Small intestine (tissue), 7 donors: ENCODE measurements at regions not wholly inside any gene's neighbourhood (a gene's known extent, or its start where the extent isn't known, plus 50 kb on each side); places are given as distances from the start of the nearest gene placed in this dataset.

Experiments
- DNase-seq, 2 donors: peaks; one replicate each; pipeline versions ENCODE4 v3.0.0 to v3.0.0-alpha.2; 2013
- FAIRE-seq: peaks from 2 replicates; lab custom pipeline; 2012; peaks lifted over from hg19 to GRCh38; lab: Jason Lieb, UNC
- H3K27ac ChIP-seq, 3 donors: one replicate each; pipeline ENCODE4 v1.5.1; 2013; ENCODE audit warnings: low read length in 2 of 3, mild to moderate bottlenecking in 2 of 3, control low read depth in 1 of 3, inconsistent platforms in 1 of 3, low read depth in 1 of 3, moderate library complexity in 1 of 3
- H3K27me3 ChIP-seq, 3 donors: one replicate each; pipeline ENCODE4 v1.6.1; 2013; ENCODE audit warnings: low read length in 3 of 3, inconsistent platforms in 1 of 3; ENCODE audit not compliant: control insufficient read depth in 3 of 3, insufficient read depth in 3 of 3
- H3K36me3 ChIP-seq, 3 donors: one replicate each; pipeline ENCODE4 v1.6.1; 2013; ENCODE audit warnings: low read length in 3 of 3, inconsistent platforms in 1 of 3, low read depth in 1 of 3, mild to moderate bottlenecking in 1 of 3, moderate library complexity in 1 of 3; ENCODE audit not compliant: control insufficient read depth in 3 of 3, insufficient read depth in 2 of 3
- H3K4me1 ChIP-seq, 3 donors: one replicate each; pipeline ENCODE4 v1.6.1; 2013; ENCODE audit warnings: low read length in 2 of 3, inconsistent platforms in 1 of 3, low read depth in 1 of 3, mild to moderate bottlenecking in 1 of 3, moderate library complexity in 1 of 3; ENCODE audit not compliant: control insufficient read depth in 3 of 3, insufficient read depth in 2 of 3
- H3K4me3 ChIP-seq, 3 donors: one replicate each; pipeline ENCODE4 v1.5.1; 2013; ENCODE audit warnings: low read length in 3 of 3, control low read depth in 1 of 3, inconsistent platforms in 1 of 3, low read depth in 1 of 3, mild to moderate bottlenecking in 1 of 3, moderate library complexity in 1 of 3
- H3K9me3 ChIP-seq, 2 donors: one replicate each; pipeline ENCODE4 v1.6.1; 2013; ENCODE audit warnings: low read depth in 1 of 2, low read length in 1 of 2; ENCODE audit not compliant: control insufficient read depth in 2 of 2, insufficient read depth in 1 of 2
- WGBS, 3 donors: extraction: QIAGEN DNeasy Blood & Tissue Kit; methylation state at CpG; one replicate each; pipeline ENCODE4 v1.1.7; 2013; 5-methylcytosine and 5-hydroxymethylcytosine counted together
- donor health status: healthy with polysubstance abuse.
- donor health status: control.
- donor health status: control.
- donor health status: Bipolar disorder and iron deficiency.
- donor health status: healthy.

DNA sequence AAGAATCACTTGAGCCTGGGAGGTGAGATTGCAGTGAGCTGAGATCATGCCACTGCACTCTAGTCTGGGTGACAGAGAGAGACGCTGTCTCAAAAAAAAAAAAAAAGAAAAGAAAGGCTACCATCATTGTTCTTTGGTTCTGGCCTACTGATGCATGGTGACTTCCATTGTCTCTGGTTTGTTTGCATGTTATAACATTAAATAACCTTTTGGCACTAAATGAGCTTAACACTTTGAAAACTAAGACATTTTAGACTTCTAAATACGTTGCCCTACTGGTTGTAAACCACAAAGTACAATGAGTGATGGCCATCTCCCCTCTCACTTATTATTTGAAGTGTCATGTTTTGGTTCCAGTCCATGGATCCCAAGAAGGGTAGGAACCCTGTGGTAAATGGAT, 152.9 kb upstream of the CPM start:
- 82 to 90% (median 85%) methylated on average over 2 of the region's 2 CpGs for WGBS, 3 donors
- DNase-seq (no peak), FAIRE-seq (no peak)
- Histone ChIP-seq H3K9me3 (no peaks in the 10 kb centered on the region), H3K4me3 (no peak overlapping the region), H3K27me3 (peaks cover 0 to 2% (median 0%) of the 10 kb centered on the region in 3 donors), H3K4me1 (no peaks in the 10 kb centered on the region), H3K36me3 (no peaks in the 10 kb centered on the region), H3K27ac (no peak overlapping the region)

GRCh38 chr12:69087986-69088385, 151.4 kb upstream of the CPSF6 start:
- DNase-seq (no peak), FAIRE-seq (no peak)
- peaks cover 0 to 2% (median 0%) of the 10 kb centered on the region in 3 donors for H3K27me3 ChIP-seq
- no peaks in the 10 kb centered on the region for H3K9me3 ChIP-seq
- H3K4me3 ChIP-seq = no peak overlapping the region
- no peaks in the 10 kb centered on the region for H3K36me3 ChIP-seq
- H3K4me1 ChIP-seq = no peaks in the 10 kb centered on the region
- no peak overlapping the region for H3K27ac ChIP-seq
- WGBS, 3 donors = 78 to 88% (median 82%) methylated on average over 8 of the region's 8 CpGs

DNA sequence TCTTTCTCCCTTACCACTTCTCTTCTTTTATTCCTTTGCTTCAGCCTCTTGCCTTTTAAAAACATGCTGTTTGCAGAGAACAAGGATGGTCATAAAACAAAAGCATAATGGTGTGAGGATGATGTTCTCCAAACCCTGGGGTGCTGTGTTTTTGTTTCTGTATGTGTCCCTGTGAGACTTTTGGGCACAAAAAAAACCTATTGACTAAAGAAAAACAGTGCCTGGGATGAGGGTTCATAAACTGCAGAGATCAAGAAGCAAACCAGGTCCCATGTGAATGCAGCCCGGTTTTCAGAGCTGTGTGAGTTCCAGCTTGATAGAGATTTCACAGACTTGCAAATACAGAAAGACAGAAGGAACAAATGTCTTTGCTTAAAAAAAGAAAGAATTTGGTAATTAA, 148.6 kb upstream of the CPSF6 start:
- no peaks in the 10 kb centered on the region for H3K9me3 ChIP-seq
- WGBS, 3 donors = 68 to 81% (median 78%) methylated on average over 1 of the region's 1 CpG
- FAIRE-seq = no peak

DNA sequence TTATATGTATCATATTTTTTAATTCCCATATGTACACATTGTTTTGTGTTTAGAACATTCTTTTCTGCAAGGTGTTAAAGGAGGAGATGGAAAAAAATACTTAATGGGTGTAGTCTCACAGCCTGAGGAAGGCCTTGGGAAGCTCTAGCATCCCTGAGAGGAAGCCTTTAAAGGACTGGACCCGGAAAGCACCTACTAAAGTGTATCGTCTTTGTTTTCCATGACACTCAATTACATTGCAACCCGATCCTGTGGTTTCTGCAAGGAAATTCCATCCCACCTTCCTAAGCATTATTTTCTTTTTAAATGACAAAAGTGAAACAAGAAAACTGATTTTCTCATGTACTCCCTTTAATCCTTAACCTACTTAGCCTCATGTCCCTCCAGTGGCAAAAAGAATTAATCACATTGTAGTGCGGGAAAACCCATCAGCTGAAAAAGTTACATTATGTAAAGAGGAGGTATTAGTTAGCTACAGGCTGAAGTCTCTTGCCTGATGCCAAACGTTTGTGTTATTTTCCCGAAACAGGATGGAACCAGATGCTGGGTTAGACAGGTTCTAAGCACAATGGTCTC, 147.8 kb upstream of the CPSF6 start:
- Histone ChIP-seq H3K27me3 (peaks cover 0 to 2% (median 0%) of the 10 kb centered on the region in 3 donors), H3K36me3 (no peaks in the 10 kb centered on the region), H3K27ac (no peak overlapping the region), H3K4me3 (no peak overlapping the region), H3K9me3 (no peaks in the 10 kb centered on the region), H3K4me1 (no peaks in the 10 kb centered on the region)
- DNase-seq (no peak), FAIRE-seq (no peak)
- 68 to 81% (median 80%) methylated on average over 6 of the region's 6 CpGs for WGBS, 3 donors

More for the DNA sequence above, 148.6 kb upstream of the CPSF6 start:
- no peak overlapping the region for H3K27ac ChIP-seq
- no peaks in the 10 kb centered on the region for H3K4me1 ChIP-seq
- H3K27me3 ChIP-seq = no peaks in the 10 kb centered on the region
- H3K4me3 ChIP-seq = no peak overlapping the region
- H3K36me3 ChIP-seq = no peaks in the 10 kb centered on the region
- DNase-seq = no peak

GRCh38 chr12:69092137-69092536, 147.2 kb upstream of the CPSF6 start:
- no peak for FAIRE-seq

GRCh38 chr12:69094606-69095216, 144.7 kb upstream of the CPSF6 start:
- 68 to 69% (median 69%) methylated on average over 4 of the region's 4 CpGs for WGBS, 3 donors
- no peak for DNase-seq
- no peak for FAIRE-seq

More at GRCh38 chr12:69092137-69092536, 147.2 kb upstream of the CPSF6 start:
- H3K4me3 ChIP-seq = no peak overlapping the region
- no peaks in the 10 kb centered on the region for H3K36me3 ChIP-seq
- H3K27ac ChIP-seq = no peak overlapping the region
- H3K4me1 ChIP-seq = no peaks in the 10 kb centered on the region
- DNase-seq = no peak
- H3K27me3 ChIP-seq = peaks cover 0 to 2% (median 0%) of the 10 kb centered on the region in 3 donors
- H3K9me3 ChIP-seq = no peaks in the 10 kb centered on the region
- 89 to 95% (median 92%) methylated on average over 4 of the region's 4 CpGs for WGBS, 3 donors

GRCh38 chr12:69095765-69096477, 143.4 kb upstream of the CPSF6 start:
- 76 to 84% (median 84%) methylated on average over 9 of the region's 9 CpGs for WGBS, 3 donors
- Histone ChIP-seq H3K36me3 (no peaks in the 10 kb centered on the region), H3K27ac (no peak overlapping the region), H3K4me3 (no peak overlapping the region), H3K9me3 (no peaks in the 10 kb centered on the region), H3K27me3 (peaks cover 0 to 2% (median 0%) of the 10 kb centered on the region in 3 donors), H3K4me1 (no peaks in the 10 kb centered on the region)
- no peak for DNase-seq
- FAIRE-seq = no peak

More at GRCh38 chr12:69094606-69095216, 144.7 kb upstream of the CPSF6 start:
- Histone ChIP-seq H3K27me3 (peaks cover 0 to 2% (median 0%) of the 10 kb centered on the region in 3 donors), H3K9me3 (no peaks in the 10 kb centered on the region), H3K4me1 (no peaks in the 10 kb centered on the region), H3K27ac (no peak overlapping the region), H3K36me3 (no peaks in the 10 kb centered on the region), H3K4me3 (no peak overlapping the region)

- DNase-seq = no peak
- WGBS, 3 donors = 51 to 57% (median 53%) methylated on average over 1 of the region's 1 CpG
- no peak overlapping the region for H3K27ac ChIP-seq
- H3K9me3 ChIP-seq = no peaks in the 10 kb centered on the region
- no peaks in the 10 kb centered on the region for H3K4me1 ChIP-seq
- no peaks in the 10 kb centered on the region for H3K36me3 ChIP-seq
- no peak overlapping the region for H3K4me3 ChIP-seq
- no peak for FAIRE-seq
- H3K27me3 ChIP-seq = peaks cover 0 to 2% (median 0%) of the 10 kb centered on the region in 3 donors
Measured at GRCh38 chr12:69096669-69097335, 142.6 kb upstream of the CPSF6 start.
